C4-2B (cell line): ENCODE measurements at regions not wholly inside any gene's neighbourhood (a gene's known extent, or its start where the extent isn't known, plus 50 kb on each side); places are given as distances from the start of the nearest gene placed in this dataset.

Source experiments
- ZFX ChIP-seq: fragments of 450-650 bp; IDR thresholded peaks from 2 replicates; pipeline ENCODE4 v1.6.1; 2017
- TF ChIP-seq, protein P1 (sequence below): fragments of 450-650 bp; conservative IDR thresholded peaks from 2 replicates; pipeline ENCODE4 v1.5.1; 2017; ENCODE audit warnings: mild to moderate bottlenecking

DNA sequence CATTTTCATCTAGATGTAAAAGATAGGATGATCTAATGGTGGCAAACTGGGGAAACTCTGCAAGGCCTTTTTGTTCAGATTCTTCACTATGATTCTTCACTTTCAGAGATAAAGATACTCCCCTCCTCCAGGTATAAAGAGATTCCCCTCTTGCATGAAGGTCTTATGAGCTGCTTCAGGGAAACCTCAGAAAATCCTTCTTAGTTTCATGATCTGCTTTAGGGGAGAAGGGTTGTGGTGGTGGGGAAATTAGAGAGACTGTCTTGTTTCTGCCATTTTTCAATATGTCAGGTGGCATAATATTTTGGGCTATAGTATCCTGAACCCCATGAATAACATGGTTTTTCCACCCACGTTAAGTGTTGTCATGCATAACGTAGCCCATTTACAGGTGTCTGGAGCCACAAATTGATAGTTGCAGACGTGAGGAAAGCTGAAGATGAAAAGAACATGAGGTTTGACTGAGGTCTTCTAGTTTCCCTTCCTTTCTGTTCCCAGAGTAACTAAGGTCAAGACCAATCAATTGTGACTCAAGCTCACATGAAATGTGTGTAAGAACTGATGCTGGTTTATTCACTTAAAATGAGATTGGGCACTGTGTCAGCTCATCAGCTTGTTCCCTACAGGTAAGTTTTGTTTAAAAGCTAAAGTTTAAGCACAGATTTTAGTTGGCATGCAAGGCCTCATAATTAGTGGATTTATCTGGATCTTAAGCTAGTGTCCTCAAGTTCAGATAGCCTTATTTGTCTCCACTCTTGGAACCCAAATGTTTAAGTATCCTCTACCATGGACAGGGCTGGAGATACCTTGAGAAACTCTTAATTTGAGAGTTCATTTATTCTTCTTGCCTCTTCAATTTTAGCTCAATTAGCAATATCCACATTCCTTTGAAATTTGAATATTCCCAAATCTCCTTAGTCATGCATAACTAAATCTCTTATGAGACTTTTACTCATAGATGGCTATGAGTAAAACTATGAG is 304.5 kb upstream of the FANCL start:
- TF ChIP-seq, protein P1, sequence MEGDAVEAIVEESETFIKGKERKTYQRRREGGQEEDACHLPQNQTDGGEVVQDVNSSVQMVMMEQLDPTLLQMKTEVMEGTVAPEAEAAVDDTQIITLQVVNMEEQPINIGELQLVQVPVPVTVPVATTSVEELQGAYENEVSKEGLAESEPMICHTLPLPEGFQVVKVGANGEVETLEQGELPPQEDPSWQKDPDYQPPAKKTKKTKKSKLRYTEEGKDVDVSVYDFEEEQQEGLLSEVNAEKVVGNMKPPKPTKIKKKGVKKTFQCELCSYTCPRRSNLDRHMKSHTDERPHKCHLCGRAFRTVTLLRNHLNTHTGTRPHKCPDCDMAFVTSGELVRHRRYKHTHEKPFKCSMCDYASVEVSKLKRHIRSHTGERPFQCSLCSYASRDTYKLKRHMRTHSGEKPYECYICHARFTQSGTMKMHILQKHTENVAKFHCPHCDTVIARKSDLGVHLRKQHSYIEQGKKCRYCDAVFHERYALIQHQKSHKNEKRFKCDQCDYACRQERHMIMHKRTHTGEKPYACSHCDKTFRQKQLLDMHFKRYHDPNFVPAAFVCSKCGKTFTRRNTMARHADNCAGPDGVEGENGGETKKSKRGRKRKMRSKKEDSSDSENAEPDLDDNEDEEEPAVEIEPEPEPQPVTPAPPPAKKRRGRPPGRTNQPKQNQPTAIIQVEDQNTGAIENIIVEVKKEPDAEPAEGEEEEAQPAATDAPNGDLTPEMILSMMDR = no peak
- no peak for TF ChIP-seq ZFX
